22Rv1 (cell line): ENCODE measurements at regions not wholly inside any gene's neighbourhood (a gene's known extent, or its start where the extent isn't known, plus 50 kb on each side); places are given as distances from the start of the nearest gene placed in this dataset.

Experiments used
- H3K27ac ChIP-seq: fragments of 450-650 bp; 2 replicates; pipeline ENCODE4 v1.5.1; 2017
- ZFX ChIP-seq: fragments of 450-650 bp; IDR thresholded peaks from 2 replicates; pipeline ENCODE4 v1.6.1; 2017; ENCODE audit warnings: antibody characterized with exemption, borderline replicate concordance
- TF ChIP-seq, protein P1 (sequence below): fragments of 450-650 bp; IDR thresholded peaks from 2 replicates; pipeline ENCODE4 v1.5.1; 2017; ENCODE audit warnings: mild to moderate bottlenecking

DNA sequence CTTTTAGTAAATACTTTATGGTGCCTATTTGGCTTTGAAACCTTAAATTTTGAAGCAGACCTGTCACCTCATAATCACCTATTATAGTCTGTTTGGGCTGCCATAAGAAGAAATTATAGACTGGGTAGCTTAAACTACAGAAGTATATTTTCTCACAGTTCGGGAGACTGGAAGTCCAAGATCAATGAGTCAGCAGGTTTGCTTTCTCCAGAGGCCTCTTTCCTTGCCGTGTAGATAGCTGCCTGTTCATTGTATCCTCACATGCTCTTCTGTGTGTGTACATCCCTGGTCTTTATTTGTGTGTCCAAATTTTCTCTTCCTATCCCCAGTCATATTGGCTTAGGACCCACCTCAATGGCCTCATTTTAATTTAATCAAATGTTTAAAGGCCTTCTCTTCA is 518.2 kb downstream of the ADGRL2 start:
- TF ChIP-seq ZFX, result no peak
- TF ChIP-seq, protein P1, sequence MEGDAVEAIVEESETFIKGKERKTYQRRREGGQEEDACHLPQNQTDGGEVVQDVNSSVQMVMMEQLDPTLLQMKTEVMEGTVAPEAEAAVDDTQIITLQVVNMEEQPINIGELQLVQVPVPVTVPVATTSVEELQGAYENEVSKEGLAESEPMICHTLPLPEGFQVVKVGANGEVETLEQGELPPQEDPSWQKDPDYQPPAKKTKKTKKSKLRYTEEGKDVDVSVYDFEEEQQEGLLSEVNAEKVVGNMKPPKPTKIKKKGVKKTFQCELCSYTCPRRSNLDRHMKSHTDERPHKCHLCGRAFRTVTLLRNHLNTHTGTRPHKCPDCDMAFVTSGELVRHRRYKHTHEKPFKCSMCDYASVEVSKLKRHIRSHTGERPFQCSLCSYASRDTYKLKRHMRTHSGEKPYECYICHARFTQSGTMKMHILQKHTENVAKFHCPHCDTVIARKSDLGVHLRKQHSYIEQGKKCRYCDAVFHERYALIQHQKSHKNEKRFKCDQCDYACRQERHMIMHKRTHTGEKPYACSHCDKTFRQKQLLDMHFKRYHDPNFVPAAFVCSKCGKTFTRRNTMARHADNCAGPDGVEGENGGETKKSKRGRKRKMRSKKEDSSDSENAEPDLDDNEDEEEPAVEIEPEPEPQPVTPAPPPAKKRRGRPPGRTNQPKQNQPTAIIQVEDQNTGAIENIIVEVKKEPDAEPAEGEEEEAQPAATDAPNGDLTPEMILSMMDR, result no peak
- H3K27ac ChIP-seq, result no peak overlapping the region

DNA sequence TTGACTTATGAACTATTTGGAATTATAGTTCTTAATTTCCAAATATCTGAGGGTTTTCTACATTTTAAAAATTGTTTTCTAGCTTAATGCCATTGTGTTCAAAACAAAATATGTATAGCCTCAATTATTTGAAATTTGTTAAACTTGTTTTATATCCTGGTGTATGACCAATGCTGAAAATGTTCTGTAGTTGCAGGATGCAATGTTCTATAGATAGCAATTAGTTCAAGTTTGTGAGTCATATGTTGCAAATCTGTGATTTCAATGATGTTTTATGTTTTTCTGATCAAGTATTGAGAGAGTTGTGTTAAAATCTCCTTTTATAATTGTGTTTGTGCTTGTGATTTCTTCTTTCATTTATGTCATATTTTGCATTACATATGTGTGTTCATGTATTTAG is 517.5 kb downstream of the ADGRL2 start:
- no peak for TF ChIP-seq ZFX
- TF ChIP-seq, protein P1, result no peak
- no peak overlapping the region for H3K27ac ChIP-seq

DNA sequence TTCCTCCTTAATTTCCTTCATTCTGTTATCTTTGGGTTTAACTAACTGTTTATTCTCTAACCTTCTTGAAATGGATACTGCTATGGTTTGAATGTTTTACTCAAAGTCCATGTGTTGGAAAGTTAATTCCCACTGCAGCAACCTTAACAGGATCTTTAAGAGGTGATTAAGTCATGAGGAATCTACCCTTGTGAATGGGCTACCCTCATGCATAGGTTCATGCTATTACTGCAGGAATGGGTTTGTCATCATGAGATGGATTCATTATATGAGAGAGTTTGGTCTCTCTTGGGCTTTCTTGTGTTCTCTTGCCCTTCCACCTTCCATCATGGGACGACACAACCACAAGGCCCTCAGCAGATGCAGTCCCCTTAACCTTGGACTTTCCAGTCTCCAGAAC is 516.9 kb downstream of the ADGRL2 start:
- TF ChIP-seq ZFX, result no peak
- TF ChIP-seq, protein P1, result no peak
- no peak overlapping the region for H3K27ac ChIP-seq

DNA sequence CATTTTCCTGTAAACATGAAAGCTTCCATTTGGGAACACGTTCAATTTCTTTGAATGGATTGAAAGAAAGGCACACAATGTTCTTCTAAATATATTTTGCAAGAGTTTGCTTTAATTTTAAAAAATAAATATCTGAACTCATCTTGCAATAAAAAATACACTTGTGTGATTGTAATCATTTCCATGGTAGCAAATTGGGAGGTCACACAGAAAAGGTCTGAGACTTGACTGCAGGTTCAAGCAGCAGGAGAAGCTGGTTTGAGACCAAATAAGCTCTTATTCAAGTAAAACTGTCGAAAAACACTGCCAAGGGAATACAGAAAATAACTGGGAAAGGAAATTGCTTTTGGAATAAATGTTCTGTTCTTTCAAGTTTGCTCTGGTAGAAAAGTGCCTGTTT is 498.9 kb downstream of the ADGRL2 start:
- H3K27ac ChIP-seq, result no peak overlapping the region
- no peak for TF ChIP-seq ZFX
- TF ChIP-seq, protein P1, result no peak

DNA sequence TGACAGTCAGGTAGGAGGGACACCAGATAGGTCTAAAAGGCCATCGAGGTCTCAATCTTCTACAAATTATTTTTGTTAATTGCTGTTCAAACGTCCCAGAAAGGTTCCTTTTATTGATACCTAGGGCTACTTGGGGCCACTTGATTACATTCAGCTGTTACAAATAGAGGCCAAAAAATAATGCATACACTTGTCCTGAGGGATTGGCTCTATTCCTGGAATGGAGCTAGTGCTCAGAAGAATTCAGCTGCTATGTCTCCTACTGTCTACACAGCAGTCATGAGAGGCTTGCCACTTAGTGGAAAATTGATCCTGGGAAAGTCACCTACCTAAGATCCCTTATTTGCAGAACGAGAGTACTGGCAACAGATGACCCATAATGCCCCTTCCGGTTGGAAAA is 498.3 kb downstream of the ADGRL2 start:
- H3K27ac ChIP-seq, result no peak overlapping the region
- TF ChIP-seq, protein P1, result no peak
- TF ChIP-seq ZFX, result no peak

DNA sequence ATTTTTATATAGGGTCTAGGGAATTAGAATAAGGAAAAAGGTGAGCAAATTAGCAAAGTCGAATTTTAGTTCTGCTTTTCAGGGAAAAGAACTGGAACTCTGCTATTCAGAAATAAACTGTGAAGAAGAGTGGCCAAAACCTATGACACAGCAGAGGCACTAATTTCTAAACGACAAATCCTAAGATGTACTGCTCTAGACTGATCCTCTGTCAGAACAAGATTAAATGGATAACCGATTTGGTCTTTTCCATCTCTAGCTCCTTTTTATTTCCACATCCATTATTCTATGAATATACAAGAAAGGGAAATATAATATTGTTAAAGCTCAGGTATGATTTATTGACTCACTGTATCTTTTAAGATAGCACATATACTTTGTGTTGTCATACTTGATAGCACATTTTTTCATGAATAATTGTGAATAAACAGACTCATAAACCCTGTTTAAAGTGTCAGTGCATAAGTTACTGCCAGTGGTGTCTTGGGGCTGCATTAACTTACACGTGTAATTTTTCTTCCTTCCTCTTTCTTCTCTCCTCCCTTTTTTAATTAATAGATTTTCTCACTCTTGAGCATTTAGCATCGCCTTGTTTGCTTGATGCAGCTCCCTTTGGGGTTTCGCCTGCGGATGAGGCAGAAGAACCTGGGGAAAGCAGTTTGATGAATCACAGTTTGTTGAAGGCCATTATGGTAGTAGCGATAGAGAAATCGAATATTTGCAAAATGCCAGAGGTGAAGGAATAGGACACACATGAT is 496.6 kb downstream of the ADGRL2 start:
- TF ChIP-seq ZFX, result no peak
- TF ChIP-seq, protein P1, result no peak
- no peak overlapping the region for H3K27ac ChIP-seq

DNA sequence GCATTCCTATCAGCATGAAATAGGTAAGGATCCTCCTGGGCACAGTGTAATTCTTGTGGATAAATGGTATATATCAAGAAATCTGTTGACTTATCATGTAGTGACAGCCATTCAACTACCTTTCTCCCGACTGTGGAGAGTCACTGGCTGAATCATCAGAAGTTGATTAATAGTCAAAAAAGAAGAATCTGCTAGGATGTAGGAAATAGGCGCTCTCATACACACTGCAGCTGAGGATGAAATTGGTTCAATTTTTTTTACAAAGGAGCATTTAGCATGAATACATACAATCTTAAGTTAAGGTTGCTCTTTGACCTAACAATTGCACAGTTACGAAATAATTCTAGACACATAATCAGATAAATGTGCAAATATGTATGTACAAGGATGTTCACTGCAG is 486.8 kb downstream of the ADGRL2 start:
- H3K27ac ChIP-seq, result no peak overlapping the region

DNA sequence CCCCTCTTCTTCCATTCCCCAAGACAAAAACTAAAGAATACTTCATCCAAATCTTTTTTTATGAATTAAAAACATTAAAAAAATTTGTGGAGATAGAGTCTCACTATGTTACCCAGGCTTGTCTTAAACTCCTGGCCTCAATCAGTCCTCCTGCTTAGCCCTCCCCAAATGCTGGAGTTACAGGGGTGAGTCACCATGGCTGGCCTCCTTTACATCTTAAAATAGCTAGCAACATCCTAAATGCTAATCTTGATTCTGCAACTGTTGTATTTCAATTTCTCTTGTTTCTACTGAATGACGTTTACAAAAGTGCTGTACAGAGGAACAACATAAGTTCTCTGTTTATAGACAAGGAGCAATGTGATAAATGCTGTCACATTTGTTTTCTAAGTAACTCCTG is 483.5 kb downstream of the ADGRL2 start:
- no peak overlapping the region for H3K27ac ChIP-seq
- TF ChIP-seq, protein P1, result no peak
- TF ChIP-seq ZFX, result no peak

More for the DNA sequence above, 486.8 kb downstream of the ADGRL2 start:
- no peak for TF ChIP-seq ZFX
